Heart right ventricle (tissue), 16 donors: ENCODE measurements at regions not wholly inside any gene's neighbourhood (a gene's known extent, or its start where the extent isn't known, plus 50 kb on each side); places are given as distances from the start of the nearest gene placed in this dataset.
"Not testable (repeated sequence)": the region's sequence is repeated elsewhere in the genome, so short reads cannot be mapped to it uniquely, and the experiment has no call there.

Experiments used
- ATAC-seq, 8 donors: fragments of 200-7000 bp; cut with Tn5 transposase; one replicate each; pipeline ENCODE4 v1.9.1; 2020; ENCODE audit warnings: mild to moderate bottlenecking in 8 of 8, moderate library complexity in 8 of 8, moderate number of reproducible peaks in 1 of 8
- DNase-seq, 2 donors: peaks; one replicate each; pipeline ENCODE4 v3.0.0-alpha.2; 2020
- H3K27ac ChIP-seq, 10 donors: fragments of 200-600 bp; sonication (generic) in 2 of 10; one replicate each; pipeline versions ENCODE4 v1.5.0 to v1.8.0; 2020 to 2022; ENCODE audit warnings: mild to moderate bottlenecking in 3 of 10
- H3K27me3 ChIP-seq, 7 donors: fragments of 200-600 bp; one replicate each; pipeline ENCODE4 v1.8.0; 2021 to 2022; ENCODE audit warnings: mild to moderate bottlenecking in 2 of 7
- H3K36me3 ChIP-seq, 9 donors: fragments of 200-600 bp; sonication (generic) in 1 of 9; one replicate each; pipeline versions ENCODE4 v1.5.0 to v1.8.0; 2020 to 2022; ENCODE audit warnings: mild to moderate bottlenecking in 2 of 9
- H3K4me1 ChIP-seq, 9 donors: fragments of 200-600 bp; sonication (generic) in 1 of 9; one replicate each; pipeline versions ENCODE4 v1.5.0 to v1.8.0; 2020 to 2022; ENCODE audit warnings: mild to moderate bottlenecking in 4 of 9
- H3K4me3 ChIP-seq, 10 donors: fragments of 200-600 bp; sonication (generic) in 2 of 10; one replicate each; pipeline versions ENCODE4 v1.5.0 to v1.8.0; 2020 to 2022; ENCODE audit warnings: mild to moderate bottlenecking in 7 of 10, moderate library complexity in 2 of 10
- H3K9me3 ChIP-seq, 11 donors: fragments of 200-600 bp in 10 of 11; sonication (generic) in 2 of 11; one replicate each; pipeline versions ENCODE4 v1.5.0 to v1.8.0; 2013 to 2022; ENCODE audit warnings: mild to moderate bottlenecking in 2 of 11, control low read depth in 1 of 11, moderate library complexity in 1 of 11
- WGBS, 2 donors: extraction: QIAGEN DNeasy Blood & Tissue Kit; methylation state at CpG; one replicate each; pipeline ENCODE4 v1.1.7; 2013; ENCODE audit warnings: inconsistent platforms in 1 of 2; 5-methylcytosine and 5-hydroxymethylcytosine counted together
- intact Hi-C, 10 donors: fragments of 100-400 bp; cut with DNase I; formaldehyde crosslinking; loops; one replicate each; pipeline versions ENCODE4 v1.11.1 to v1.14.2; 2022
- TF ChIP-seq, protein P1 (sequence below), 9 donors: fragments of 200-600 bp; sonication (generic) in 2 of 9; IDR thresholded peaks; one replicate each; pipeline versions ENCODE4 v1.5.0 to v1.8.0; 2021 to 2022; ENCODE audit warnings: antibody characterized with exemption in 9 of 9, mild to moderate bottlenecking in 5 of 9, moderate library complexity in 1 of 9
- donor health status: Arrhythmogenic right ventricular cardiomyopathy.
- donor health status: ischemic (EF 13 %, LVEDD 7.1; RV severe dilation, severe dysfunction).
- donor health status: healthy with polysubstance abuse.
- donor health status: DM: no; HTN: yes; CAD: no.
- donor health status: DM: no; HTN: no; CAD: no.
- donor health status: ischemic (EF 25% LVEDD 6.9; RV normal size, moderate dysfunction).
- donor health status: ischemic (EF 25% LVEDD 5.7; RV mildly dilated, moderate dysfunction).
- donor health status: healthy.
- donor health status: DM: yes; HTN: yes; CAD: no.
- donor health status: Ischemic cardiomyopathy.
- donor health status: ischemic (EF 35%, LVEDD 5.7; RV mildly dilated, moderate dysfunction).
- donor health status: nonischemic (EF 11% LVEDD 7.7; RV severe dilation, severe dysfunction).
- donor health status: DM: yes; HTN: yes; CAD: no.
- donor health status: PGD.
- donor health status: ischemic (EF 29% LVEDD 5.4; RV normal size, mild dysfunction).
- donor health status: nonischemic (EF 23%, LVEDD 6.1; RV moderate dilation, normal function).

DNA sequence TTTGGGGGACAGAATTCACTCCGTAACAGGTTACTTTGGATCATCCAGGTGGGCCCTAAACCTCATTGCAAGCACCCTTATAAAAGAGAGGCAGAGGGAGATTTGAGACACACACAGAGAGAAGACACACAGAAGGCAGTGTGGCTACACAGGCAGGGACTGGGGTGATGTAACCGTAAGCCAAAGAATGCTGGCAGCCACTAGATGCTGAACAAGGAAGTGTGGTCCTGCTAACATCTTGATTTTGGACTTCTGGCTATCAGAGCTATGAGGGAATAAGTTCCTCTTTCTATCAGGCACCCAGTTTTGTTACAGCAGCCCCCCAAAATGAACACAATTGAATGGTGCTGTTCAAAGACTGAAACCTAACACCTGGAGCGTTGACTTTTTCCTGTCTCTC is 191.3 kb upstream of the MYLIP start:
- 96 to 98% methylated on average over 3 of the region's 3 CpGs for WGBS, 2 donors
- ATAC-seq (no peak), DNase-seq (no peak)
- TF ChIP-seq, protein P1, sequence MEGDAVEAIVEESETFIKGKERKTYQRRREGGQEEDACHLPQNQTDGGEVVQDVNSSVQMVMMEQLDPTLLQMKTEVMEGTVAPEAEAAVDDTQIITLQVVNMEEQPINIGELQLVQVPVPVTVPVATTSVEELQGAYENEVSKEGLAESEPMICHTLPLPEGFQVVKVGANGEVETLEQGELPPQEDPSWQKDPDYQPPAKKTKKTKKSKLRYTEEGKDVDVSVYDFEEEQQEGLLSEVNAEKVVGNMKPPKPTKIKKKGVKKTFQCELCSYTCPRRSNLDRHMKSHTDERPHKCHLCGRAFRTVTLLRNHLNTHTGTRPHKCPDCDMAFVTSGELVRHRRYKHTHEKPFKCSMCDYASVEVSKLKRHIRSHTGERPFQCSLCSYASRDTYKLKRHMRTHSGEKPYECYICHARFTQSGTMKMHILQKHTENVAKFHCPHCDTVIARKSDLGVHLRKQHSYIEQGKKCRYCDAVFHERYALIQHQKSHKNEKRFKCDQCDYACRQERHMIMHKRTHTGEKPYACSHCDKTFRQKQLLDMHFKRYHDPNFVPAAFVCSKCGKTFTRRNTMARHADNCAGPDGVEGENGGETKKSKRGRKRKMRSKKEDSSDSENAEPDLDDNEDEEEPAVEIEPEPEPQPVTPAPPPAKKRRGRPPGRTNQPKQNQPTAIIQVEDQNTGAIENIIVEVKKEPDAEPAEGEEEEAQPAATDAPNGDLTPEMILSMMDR (IDR thresholded peaks at IDR 0.05) = no peak
- Histone ChIP-seq H3K36me3 (no peaks in the 10 kb centered on the region), H3K9me3 (peaks cover 0 to 19% (median 4%) of the 10 kb centered on the region in 11 donors), H3K27ac (no peak overlapping the region), H3K4me3 (no peak overlapping the region), H3K27me3 (no peaks in the 10 kb centered on the region), H3K4me1 (no peaks in the 10 kb centered on the region)
- intact Hi-C loops = no loop called here

DNA sequence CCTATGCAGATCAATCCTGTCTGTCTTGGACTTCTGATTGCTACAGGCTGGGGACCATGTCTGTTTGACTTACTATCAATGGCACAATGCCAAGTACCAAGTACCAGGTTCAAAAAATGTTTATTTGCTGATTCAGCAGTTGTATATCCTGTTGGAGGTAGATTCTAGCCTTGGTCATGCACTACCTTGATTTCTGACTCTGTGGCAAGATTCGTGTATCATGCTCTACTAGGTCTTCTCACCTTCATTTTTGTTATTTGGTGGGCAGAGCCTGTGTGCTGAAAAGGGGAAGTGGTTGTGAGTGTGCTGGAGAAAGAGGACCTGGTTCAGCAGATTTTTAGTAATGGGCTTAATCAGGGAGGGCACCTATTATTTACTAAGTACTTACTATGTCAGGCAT is 192.4 kb upstream of the MYLIP start:
- WGBS, 2 donors = 79 to 86% methylated on average over 1 of the region's 1 CpG
- ATAC-seq (no peak), DNase-seq (no peak)
- Histone ChIP-seq H3K4me1 (no peaks in the 10 kb centered on the region), H3K36me3 (no peaks in the 10 kb centered on the region), H3K9me3 (peaks cover 0 to 30% (median 7%) of the 10 kb centered on the region in 11 donors), H3K27me3 (no peaks in the 10 kb centered on the region), H3K4me3 (no peak overlapping the region), H3K27ac (no peak overlapping the region)
- intact Hi-C loops = no loop called here
- TF ChIP-seq, protein P1 (IDR thresholded peaks at IDR 0.05) = no peak

DNA sequence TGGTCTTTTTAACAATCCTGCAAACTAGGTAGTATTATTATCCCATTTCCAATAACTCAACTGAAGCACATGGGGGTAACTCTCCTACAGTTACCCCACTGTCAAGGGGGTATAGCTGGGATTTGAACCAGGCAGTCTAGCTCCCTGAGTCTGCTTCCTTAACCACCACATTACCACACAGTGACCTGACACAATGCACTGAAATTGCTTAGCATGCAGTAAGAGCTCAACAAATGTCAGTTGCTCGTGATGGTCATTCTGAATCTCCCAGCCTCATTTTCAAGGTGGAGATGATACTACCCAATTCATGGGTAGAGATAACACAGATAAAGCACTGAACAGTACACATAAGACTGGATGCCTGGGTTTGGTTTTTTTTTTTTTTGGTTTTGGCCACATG is 193.2 kb upstream of the MYLIP start:
- no peak for DNase-seq
- no peaks in the 10 kb centered on the region for H3K4me1 ChIP-seq
- ATAC-seq = no peak
- no peak overlapping the region for H3K27ac ChIP-seq
- peaks cover 0 to 35% (median 7%) of the 10 kb centered on the region in 11 donors for H3K9me3 ChIP-seq
- WGBS, 2 donors = 97 to 99% methylated on average over 1 of the region's 1 CpG
- TF ChIP-seq, protein P1 (IDR thresholded peaks at IDR 0.05) = no peak
- H3K36me3 ChIP-seq = no peaks in the 10 kb centered on the region
- H3K27me3 ChIP-seq = no peaks in the 10 kb centered on the region
- H3K4me3 ChIP-seq = no peak overlapping the region
- intact Hi-C loops = no loop called here

DNA sequence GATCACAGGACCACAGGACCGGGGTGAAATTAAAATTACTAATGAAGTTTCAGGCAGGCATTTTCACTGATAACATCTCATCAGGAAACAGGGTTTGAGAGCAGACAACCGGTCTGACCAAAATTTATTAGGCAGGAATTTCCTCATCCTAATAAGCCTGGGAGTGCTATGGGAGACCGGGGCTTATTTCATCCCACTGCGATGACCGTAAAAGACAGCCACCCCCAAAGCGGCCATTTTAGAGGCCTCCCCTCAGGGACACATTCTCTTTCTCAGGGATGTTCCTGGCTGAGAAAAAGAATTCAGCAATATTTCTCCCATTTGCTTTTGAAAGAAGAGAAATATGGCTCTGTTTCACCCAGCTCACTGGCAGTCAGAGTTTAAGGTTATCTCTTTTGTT is 197.2 kb upstream of the MYLIP start:
- H3K27me3 ChIP-seq, H3K27ac ChIP-seq, ATAC-seq, H3K4me1 ChIP-seq, intact Hi-C loops, H3K4me3 ChIP-seq, DNase-seq, H3K36me3 ChIP-seq: not testable (repeated sequence)
- H3K9me3 ChIP-seq = peaks cover 0 to 29% (median 4%) of the 10 kb centered on the region in 11 donors
- WGBS, 2 donors = 88 to 93% methylated on average over 6 of the region's 6 CpGs

DNA sequence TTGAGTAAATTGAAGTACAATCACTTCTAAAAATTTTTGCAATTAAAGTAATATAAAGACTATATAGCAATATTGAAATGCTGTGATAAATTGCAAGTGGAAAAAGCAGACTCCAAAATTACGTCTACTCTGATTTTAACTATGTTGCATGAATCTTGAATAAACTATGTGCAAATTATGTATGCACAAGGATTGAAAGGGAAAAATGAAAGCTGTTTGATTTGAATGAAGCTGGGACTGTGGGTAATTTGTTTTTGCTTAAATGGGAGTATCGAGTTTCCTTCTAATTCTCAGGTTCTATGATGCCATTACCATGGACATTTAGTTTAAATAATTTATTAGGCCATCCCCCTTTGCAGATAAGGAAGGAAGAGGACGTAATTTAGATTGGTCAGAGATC is 198.7 kb upstream of the MYLIP start:
- H3K27ac ChIP-seq = no peak overlapping the region
- ATAC-seq = no peak
- no peaks in the 10 kb centered on the region for H3K27me3 ChIP-seq
- TF ChIP-seq, protein P1 (IDR thresholded peaks at IDR 0.05) = no peak
- intact Hi-C loops = no loop called here
- no peak for DNase-seq
- H3K4me3 ChIP-seq = no peak overlapping the region
- H3K9me3 ChIP-seq = peaks cover 0 to 29% (median 4%) of the 10 kb centered on the region in 11 donors
- H3K36me3 ChIP-seq = no peaks in the 10 kb centered on the region
- peaks cover 0 to 9% (median 0%) of the 10 kb centered on the region in 9 donors for H3K4me1 ChIP-seq
- 82 to 90% methylated on average over 3 of the region's 3 CpGs for WGBS, 2 donors
